Stimulated activated CD8-positive, alpha-beta memory T cell treated with anti-CD3 and anti-CD28 coated beads, Interleukin-4, amount 100 ng/mL, for 24 hours (primary cell): ENCODE measurements at regions not wholly inside any gene's neighbourhood (a gene's known extent, or its start where the extent isn't known, plus 50 kb on each side); places are given as distances from the start of the nearest gene placed in this dataset.
"Not testable (repeated sequence)": the region's sequence is repeated elsewhere in the genome, so short reads cannot be mapped to it uniquely, and the experiment has no call there.

Source experiments
- DNase-seq: peaks from one replicate; pipeline ENCODE4 v3.0.0-alpha.2; 2020; ENCODE audit warnings: low read depth

- DNase-seq = no peak
Measured at GRCh38 chr4:188437535-188437934, 298.3 kb downstream of the TRIML1 start.

GRCh38 chr4:188438391-188438824 lies 299.2 kb downstream of the TRIML1 start:
- not testable (repeated sequence) for DNase-seq

- DNase-seq = no peak
Measured at GRCh38 chr4:188439641-188440311, 300.5 kb downstream of the TRIML1 start.

GRCh38 chr4:188444500-188444899 lies 305.3 kb downstream of the TRIML1 start:
- no peak for DNase-seq

- not testable (repeated sequence) for DNase-seq
Measured at GRCh38 chr4:188448996-188449395, 309.8 kb downstream of the TRIML1 start.

- DNase-seq = no peak
Measured at GRCh38 chr4:188450571-188450970, 311.3 kb downstream of the TRIML1 start.

GRCh38 chr4:188452097-188452496 lies 312.9 kb downstream of the TRIML1 start:
- no peak for DNase-seq

- DNase-seq = no peak
Measured at GRCh38 chr4:188454575-188454974, 315.3 kb downstream of the TRIML1 start.

GRCh38 chr4:188455062-188455752 lies 316.0 kb downstream of the TRIML1 start:
- no peak for DNase-seq

GRCh38 chr4:188459381-188459780 lies 320.1 kb downstream of the TRIML1 start:
- no peak for DNase-seq

GRCh38 chr4:188463909-188464308 lies 324.7 kb downstream of the TRIML1 start:
- DNase-seq = no peak

- no peak for DNase-seq
Measured at GRCh38 chr4:188466001-188466400, 326.8 kb downstream of the TRIML1 start.

- no peak for DNase-seq
Measured at GRCh38 chr4:188484256-188484655, 345.0 kb downstream of the TRIML1 start.

- DNase-seq = no peak
Measured at GRCh38 chr4:188485906-188486305, 346.7 kb downstream of the TRIML1 start.

- no peak for DNase-seq
Measured at GRCh38 chr4:188492886-188493285, 353.6 kb downstream of the TRIML1 start.

- DNase-seq = no peak
Measured at GRCh38 chr4:188495169-188495568, 355.9 kb downstream of the TRIML1 start.

GRCh38 chr4:188511431-188511830 lies 372.2 kb downstream of the TRIML1 start:
- DNase-seq = no peak

- no peak for DNase-seq
Measured at GRCh38 chr4:188532751-188533150, 393.5 kb downstream of the TRIML1 start.

- DNase-seq = no peak
Measured at GRCh38 chr4:188534297-188534696, 395.1 kb downstream of the TRIML1 start.

GRCh38 chr4:188534917-188535316 lies 395.7 kb downstream of the TRIML1 start:
- DNase-seq = no peak

- DNase-seq = no peak
Measured at GRCh38 chr4:188536826-188537225, 397.6 kb downstream of the TRIML1 start.

- DNase-seq = no peak
Measured at GRCh38 chr4:188550296-188550695, 411.1 kb downstream of the TRIML1 start.

- DNase-seq = no peak
Measured at GRCh38 chr4:188551156-188551555, 411.9 kb downstream of the TRIML1 start.
